NCI-H128 (cell line): ENCODE measurements at regions not wholly inside any gene's neighbourhood (a gene's known extent, or its start where the extent isn't known, plus 50 kb on each side); places are given as distances from the start of the nearest gene placed in this dataset.
"Not testable (repeated sequence)": the region's sequence is repeated elsewhere in the genome, so short reads cannot be mapped to it uniquely, and the experiment has no call there.

Experiments used
- DNase-seq: peaks from one replicate; lab custom pipeline; 2025; ENCODE audit not compliant: unreplicated experiment; lab: John Stamatoyannopoulos, UW

DNA sequence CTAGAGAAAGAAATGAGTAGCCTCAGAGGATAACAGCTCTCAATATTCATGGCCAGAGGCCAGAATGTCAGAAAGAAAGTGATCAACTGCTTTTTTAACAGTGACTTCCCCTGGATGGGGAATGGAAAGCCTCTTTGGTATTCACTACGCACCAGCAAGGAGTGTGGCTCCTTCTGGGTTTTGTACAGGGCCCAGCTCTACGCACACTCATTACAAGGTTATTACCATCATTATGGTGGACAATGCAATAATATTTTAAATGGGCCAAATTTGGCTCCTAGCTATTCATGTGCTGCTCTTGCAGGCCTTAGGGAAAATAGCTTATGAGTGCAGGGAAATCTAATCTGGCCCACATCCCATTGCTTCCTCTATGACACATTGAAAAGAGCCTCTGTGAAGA, 1149.5 kb upstream of the FANCL start:
- no peak for DNase-seq

DNA sequence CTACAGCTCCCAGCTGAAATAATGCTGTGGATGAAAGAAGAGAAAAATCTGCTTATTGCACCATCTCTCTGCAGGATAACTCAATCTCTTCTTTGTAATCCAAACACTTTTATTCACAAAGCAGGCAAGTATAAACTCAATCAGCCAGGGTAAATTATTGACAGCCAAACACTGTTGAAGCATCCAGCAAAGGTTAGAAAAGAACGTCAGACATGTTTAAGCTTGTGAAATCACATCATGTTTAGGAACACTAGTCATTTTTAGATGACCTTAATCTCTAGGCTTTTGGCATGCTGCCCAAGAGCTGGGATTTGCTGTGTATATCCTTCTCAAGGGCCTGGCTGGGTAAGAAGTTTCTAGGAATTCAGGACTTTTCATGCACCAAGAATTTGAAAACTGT, 1148.1 kb upstream of the FANCL start:
- DNase-seq = no peak

DNA sequence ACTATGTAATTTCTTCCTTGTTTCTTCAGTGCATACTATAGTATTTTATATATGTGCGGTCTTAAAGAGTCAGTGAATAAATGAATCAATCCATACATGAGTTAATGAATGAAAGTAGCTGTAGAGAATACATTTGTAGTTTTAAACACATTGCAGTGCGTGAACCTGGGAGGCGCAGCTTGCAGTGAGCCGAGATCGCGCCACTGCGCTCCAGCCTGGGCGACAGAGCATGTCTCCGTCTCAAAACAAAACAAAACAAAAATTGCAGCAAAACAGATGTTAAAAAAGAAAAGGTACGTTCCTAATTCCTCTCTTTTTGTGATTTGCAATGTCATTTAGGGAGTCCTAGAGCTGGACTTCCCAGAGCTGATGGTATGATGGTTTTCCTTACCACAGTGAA, 1144.8 kb upstream of the FANCL start:
- no peak for DNase-seq

DNA sequence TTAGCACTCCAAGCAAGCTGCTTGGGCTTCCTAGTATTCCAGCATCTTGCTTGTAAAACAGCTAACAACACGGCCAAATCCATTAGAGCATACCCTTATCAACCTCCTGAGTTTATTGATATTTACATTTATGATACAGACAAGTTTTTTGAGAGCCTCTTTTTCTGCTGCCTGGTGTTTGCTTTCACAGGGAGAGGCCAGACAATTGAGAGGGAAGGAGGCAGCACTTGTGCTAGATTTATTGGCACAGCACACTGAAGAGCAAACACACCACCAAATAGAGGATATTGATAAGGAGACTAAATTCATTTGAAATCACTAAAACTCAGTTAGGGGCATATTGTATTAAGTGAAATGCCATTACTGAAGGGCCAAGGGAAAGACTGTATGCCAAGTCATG, 1142.3 kb upstream of the FANCL start:
- peak; percentile 62 for DNase-seq

DNA sequence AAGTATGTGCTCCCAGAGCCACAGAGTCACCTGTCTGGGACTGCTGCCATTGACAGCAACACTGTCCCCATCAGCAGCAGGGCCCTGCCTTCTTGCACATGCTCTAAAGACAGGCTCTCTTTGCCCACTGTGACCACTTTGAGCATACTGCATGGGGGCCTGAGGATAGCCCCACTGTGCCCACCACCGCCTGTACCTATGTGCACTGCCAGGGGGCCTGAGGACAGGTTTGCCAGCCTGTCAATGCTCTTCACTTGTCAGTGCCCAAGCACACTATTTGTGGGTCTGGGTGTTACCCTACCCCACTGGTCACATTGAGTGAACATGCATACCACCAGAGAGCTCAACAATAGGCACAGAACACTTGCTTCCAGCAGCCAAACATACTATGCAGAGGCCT, 1137.0 kb upstream of the FANCL start:
- no peak for DNase-seq

DNA sequence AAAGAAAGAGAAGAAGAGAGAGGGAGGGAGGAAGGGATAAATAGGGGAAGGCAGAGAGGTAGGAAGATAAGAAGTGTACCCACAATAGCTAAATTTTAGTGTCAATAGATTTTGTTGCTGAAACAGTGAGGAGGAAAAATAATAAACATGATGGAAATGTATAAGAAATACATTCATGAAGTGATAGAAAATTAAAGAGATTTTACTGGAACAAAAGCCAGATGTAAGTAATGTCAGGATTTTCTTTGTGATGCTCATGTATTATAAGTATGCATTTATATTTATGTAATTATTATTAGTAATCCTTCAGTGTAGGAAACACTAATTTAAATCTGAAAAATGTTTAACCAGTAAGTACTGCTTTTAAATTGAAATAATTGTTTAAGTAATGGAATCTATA, 1125.2 kb upstream of the FANCL start:
- no peak for DNase-seq

DNA sequence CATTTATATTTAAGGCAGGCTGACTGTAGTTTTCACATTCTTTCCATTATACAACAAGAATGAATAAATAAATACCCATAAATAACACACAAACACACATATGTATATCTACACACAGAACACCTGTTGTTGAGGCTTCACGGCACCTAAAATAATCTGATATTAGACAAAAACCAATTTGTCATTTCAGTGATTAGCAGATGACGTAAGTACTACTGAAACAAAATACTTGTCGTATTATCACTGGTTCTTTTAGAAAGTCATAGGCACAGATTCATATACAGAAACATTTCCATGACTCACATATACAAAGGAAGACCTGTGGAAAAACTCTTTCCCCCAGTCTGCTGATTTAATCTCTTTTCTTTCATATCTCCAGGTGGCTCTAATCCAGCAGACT, 1113.4 kb upstream of the FANCL start:
- no peak for DNase-seq

DNA sequence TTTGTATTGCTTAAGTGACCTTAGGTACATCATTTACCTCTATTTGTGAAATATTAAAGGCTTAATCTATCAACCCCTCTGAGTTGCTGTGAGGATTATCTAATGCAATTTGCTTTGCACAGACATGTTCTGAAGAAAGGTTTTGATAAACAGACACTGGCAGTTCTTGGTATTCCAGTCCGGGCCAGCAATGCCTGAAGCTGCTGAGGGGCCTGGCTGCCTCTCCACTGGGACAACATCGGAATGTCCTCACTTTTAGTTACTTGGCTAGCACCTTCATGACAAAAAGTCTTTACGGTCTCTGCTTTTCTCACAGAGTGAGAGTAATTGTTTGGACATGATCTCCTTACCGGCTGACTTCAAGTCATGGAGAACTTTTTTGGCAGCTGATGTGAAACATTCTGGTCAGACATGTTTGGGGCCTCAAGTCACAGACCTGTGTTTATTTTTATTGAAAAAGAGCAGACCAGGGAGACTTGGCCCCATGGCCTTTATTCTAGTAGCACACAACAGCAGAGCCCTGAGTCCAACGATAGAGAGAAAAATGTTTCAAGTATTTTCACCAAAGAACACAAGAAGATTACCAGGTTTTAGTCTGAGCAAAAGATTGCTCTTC, 1112.3 kb upstream of the FANCL start:
- DNase-seq = no peak

DNA sequence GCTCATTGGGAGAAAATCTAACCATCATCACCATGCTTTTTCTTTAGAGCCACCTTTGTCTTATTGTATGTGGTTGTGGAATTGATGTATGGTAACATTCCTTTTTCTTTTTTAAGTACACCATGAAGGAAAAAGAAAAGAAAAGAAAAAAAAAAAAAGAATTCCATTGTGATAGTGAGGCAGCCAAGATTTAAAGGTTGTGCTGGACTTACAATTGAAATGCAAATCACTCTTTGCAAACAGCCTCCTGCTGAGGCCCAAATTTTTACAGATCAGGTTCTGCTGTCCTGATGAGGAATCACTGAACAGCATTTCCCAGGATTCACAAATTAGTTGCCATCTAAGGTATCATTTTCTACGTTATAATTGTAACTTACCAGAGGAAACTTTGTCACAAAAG, 1101.0 kb upstream of the FANCL start:
- DNase-seq = no peak

DNA sequence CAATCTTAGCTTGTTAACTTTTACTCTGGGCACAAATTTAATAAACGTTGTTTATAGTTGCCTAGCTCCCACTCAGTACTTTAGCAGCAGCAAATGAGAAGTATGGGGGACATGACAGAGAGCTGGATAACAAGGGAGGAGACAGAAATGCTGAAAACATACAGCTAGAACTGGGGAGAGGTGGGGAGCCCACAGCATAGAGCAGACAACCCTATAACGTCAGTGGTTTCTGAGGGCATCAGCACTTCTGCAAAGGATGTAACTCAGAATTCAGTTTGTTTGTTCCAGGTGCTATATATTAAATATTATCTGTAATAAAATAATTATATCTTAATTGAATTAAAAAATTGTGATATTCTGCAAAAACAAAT, 1098.7 kb upstream of the FANCL start:
- no peak for DNase-seq

DNA sequence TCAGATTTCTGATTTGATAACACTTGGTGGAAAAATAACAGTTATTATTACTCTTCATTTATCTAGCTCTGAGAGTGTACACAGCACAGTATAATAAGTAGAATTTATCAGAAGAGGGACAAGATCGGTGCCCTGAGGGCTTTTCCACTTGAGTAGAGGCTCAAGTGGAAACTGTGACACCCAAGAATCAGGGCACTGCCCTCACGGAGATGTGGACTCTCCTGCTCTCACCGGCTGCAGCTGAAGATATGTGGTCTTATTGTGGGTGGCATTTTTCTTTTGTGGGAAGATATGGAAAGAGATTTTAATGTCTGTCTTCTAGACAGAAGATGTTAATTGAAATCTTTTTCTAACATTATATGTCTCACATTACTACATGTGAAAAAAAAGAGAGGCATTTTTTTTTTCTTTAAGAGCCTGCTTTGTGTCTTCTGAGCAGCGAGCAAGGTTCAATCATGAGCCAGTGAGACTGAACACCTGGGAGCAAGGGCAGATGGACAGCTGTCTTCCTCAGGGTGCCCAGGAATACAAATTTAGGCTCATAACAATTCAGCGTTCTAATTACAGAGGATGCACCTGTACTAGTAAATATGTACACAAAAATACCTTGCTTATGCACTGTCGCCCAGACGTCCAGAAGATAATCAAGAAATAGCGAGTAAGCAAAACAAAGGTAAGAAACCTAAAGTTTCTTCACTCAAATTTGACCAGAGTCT, 1098.2 kb upstream of the FANCL start:
- DNase-seq = no peak

DNA sequence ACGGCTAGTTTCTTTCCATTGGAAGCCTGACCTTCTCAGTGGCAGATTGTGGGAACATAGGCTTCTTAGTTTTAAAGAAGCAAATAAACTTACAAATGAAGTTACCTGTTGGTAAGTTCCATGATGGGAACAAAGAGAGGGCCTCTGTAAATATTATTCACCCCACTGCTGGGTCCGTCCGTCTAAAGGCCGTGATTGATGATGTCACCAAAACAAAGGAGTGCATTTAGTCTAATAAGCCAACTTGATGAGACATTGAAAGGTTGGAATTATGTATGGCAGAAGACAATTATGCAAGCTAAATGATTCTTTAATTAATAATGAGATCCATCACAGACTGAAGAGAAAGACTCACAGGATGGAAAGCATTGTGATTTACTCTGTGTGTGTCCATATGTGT, 1091.9 kb upstream of the FANCL start:
- DNase-seq = no peak

DNA sequence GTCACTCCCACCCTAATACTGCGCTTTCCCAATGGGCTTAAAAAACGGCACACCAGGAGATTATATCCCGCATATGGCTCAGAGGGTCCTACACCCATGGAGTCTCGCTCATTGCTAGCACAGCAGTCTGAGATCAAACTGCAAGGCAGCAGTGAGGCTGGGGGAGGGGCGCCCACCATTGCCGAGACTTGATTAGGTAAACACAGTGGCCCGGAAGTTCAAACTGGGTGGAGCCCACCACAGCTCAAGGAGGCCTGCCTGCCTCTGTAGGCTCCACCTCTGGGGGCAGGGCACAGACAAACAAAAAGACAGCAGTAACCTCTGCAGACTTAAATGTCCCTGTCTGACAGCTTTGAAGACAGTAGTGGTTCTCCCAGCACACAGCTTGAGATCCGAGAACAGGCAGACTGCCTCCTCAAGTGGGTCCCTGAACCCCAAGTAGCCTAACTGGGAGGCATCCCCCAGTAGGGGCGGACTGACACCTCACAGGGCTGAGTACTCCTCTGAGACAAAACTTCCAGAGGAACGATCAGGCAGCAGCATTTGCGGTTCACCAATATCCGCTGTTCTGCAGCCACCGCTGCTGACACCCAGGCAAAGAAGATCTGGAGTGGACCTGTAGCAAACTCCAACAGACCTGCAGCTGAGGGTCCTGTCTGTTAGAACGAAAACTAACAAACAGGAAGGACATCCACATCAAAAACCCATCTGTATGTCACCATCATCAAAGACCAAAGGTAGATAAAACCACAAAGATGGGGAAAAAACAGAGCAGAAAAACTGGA, 1085.6 kb upstream of the FANCL start:
- not testable (repeated sequence) for DNase-seq

DNA sequence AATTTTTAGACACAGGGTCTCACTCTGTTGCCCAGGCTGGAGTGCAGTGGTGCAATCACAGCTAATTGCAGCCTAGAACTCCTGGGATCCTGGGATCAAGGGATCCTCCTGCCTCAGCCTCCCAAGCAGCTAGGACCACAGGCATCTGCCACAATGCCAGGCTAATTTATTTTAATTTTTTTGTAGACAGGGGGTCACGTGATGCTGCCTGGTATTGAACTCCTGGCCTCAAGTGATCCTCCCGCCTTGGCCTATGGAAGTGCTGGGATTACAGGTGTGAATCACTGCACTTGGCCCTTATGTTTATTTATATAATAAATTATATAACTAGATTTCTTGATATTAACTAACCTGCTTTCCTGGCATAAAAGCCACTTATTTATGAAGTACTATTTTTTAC, 1081.7 kb upstream of the FANCL start:
- no peak for DNase-seq

DNA sequence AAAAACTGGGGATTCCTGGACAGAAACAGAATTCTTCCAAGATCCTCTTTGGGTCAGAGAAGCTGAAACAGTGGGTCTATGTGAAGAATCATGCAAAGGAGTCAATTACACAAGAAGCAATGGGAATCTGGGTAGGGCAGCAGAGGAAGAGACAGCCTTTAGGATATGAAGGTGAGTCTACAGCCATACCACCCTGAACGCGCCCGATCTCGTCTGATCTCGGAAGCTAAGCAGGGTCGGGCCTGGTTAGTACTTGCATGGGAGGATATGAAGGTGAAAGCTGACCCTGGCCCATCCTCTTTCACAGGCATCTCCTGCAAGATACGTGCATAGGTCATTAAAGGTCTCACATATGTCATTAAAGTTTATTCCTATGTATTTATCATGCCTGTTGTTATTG, 1080.9 kb upstream of the FANCL start:
- DNase-seq = no peak

DNA sequence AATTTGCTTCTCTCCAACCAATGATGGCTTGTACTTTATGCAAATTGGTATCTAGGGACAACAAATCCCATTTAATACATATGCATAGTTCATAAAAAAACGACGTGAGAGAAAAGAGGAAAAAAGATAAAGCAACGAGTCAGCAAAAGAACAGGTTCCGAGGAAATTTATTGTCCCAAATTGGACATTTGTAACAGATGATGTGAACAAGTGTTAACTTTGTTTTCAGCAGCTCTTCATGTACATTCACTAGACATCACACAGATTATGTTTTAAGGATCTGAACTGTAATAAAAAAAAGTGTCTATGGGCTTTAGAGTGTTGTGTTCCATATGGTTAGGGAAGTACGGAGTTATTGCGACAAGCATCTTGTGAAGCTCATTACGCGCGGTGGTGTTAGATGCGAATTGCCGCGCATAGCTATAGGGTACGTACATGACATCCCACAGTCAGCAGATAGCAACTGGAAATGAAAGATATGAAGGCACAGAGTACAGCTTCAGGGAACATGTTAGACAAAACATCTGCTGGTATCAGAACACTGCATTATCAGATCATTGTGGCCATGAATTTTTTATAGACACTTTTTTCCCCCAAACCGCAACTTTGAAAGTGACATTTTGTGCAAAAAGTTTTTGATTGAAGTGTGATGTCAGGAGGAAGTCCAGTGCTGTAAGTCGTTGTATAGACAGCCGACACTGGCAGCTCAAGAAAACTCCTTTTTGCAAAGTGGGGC, 1073.1 kb upstream of the FANCL start:
- no peak for DNase-seq

DNA sequence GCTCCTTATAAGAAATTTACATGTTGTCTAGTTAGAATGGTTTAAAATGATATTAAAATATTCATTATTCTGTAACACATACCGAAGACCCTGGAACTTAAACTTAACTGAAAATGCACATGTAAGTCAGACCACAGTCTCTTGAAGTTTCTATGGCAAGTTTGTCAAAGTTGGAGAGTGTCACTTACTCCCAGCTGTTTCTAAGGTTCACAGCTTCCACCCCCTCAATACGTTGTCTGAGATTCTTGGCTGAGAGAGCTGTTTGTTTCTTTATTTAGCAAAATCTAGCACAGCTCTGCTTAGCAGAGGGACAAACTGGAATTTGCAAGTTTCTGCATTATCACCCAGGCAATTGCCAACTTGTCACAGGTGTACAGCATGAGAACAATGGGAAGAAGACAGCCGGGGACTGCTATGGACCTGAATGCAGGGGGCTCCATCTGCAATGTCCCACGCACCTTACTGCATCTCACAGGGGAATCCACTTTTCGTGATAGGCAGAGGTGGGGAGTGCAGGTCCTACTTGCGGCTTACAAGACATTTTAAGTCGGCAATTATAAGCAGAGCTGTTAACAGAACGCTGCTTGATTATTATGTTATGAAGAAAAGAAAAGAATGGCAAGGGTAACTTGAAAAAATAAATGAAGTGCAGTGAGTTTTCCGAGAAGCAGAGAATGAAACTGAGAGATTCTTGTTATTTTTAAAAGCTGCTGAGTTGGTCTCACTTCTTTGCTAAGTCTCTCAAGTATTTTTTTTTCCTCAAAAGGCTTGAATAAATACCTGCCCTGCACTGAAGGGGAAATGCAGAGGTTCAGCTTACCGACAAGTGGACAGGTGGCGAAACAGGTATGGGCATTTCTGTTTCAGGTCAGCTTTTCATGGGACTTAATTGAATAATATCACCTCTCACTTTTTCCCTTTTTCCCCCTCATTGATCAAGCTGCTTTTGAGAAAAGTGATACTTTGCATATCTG, 1072.1 kb upstream of the FANCL start:
- no peak for DNase-seq

DNA sequence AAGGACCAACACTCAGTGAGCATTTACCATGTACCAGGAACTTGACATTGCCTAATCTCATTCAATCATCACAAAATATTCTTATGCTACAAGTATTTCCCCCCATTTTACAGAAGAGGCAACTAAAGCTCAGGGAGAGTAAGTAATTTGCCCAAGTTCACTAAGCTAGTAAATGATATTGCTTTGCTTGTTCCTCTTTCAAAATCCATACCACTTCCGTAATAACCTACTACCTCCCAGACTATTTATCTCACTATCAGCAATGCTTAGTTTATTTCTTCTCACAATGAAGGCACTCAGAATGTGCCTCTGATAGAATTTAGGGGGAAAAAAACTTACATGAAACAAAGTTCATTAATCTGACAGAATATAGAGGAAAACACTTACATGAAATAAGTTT, 1070.9 kb upstream of the FANCL start:
- DNase-seq = no peak

DNA sequence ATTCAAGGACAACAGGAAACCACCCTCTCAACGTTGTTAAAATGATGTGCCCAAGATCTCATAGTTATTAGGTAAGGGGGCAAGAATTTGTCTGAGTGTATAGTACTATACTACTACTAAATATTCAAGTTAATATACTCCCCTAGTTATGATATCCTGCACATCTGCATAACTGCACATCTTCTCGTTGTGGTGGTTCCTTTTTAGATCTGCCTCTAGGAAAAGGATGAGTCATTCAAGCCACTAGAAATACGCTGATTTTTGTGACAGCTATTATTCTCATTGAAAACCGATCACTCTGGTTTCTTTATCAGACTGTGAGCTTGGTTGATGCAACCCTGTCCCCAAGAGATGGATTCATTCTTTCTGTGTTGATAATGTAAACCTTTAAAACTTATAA, 1067.0 kb upstream of the FANCL start:
- DNase-seq = no peak

DNA sequence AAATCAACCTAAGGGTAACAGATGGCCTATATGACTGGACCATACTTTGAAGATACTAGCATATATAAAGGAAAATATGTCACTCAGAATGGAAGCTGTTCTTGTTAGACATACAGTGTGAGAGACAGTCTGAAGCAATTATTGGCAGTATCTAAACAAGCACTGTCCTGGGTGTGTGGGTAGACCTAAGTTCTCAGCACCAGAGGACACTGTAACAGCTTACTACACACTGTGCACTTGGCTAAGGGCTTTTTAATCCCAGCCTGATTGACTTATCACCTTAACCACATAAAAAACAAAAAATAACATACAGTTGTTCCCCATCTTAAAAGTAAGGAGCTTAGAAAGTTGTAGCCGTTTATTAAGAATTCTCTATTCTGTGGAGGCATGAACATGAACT, 1066.1 kb upstream of the FANCL start:
- no peak for DNase-seq

DNA sequence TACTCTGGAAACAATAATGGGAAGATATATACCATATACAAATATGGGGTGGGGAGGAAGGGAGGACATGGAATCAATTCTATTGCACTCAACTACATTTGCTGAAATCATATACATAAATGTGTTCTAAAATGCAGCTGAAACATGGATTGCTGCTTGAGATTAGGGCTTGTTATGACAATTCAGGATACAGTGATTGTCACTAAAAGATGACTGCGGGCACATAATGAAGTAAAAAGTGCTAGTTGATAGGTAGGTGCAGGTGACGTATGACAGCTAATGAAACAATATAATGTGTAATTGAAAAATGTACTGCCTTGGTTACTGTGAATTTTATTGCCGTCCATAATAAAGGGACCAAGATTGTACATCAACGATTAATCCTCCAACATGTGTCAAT, 1062.1 kb upstream of the FANCL start:
- DNase-seq = no peak
